ENCODE measurements at regions not wholly inside any gene's neighbourhood (a gene's known extent, or its start where the extent isn't known, plus 50 kb on each side); places are given as distances from the start of the nearest gene placed in this dataset.

DNA sequence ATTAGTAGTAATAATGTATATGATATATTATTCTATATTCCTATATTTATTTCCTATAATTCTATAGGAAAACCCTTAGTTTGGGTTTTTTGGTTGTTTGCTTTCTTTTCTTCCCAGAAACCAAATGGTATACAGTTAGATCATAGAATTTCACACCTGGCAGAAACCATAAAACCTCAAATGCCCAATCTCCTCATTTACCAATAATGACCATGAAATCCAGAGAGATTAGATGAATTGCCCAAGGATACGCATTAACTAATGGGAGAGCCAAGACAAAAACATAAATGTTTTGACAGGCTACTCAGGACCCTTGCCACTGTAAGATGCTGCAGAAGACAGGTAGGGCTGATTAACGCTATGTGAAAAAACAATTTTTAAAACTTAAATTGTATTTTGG lies 158.7 kb upstream of the FST start:
- TF ChIP-seq, protein P1, sequence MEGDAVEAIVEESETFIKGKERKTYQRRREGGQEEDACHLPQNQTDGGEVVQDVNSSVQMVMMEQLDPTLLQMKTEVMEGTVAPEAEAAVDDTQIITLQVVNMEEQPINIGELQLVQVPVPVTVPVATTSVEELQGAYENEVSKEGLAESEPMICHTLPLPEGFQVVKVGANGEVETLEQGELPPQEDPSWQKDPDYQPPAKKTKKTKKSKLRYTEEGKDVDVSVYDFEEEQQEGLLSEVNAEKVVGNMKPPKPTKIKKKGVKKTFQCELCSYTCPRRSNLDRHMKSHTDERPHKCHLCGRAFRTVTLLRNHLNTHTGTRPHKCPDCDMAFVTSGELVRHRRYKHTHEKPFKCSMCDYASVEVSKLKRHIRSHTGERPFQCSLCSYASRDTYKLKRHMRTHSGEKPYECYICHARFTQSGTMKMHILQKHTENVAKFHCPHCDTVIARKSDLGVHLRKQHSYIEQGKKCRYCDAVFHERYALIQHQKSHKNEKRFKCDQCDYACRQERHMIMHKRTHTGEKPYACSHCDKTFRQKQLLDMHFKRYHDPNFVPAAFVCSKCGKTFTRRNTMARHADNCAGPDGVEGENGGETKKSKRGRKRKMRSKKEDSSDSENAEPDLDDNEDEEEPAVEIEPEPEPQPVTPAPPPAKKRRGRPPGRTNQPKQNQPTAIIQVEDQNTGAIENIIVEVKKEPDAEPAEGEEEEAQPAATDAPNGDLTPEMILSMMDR (conservative IDR thresholded peaks at IDR 0.05), result no peak
- TF ChIP-seq EZH2 (IDR thresholded peaks at IDR 0.05; ENCODE audit: low read depth), result no peak

Measured in PC-9 (cell line).